Endothelial cell of umbilical vein (primary cell): ENCODE measurements at regions not wholly inside any gene's neighbourhood (a gene's known extent, or its start where the extent isn't known, plus 50 kb on each side); places are given as distances from the start of the nearest gene placed in this dataset.

Source experiments
- BruUV-seq: library from RNA; stranded (reverse); fragments of 400-500 nt; replicated peaks from 2 replicates; lab custom pipeline; 2021; lab: Mats Ljungman, UMichigan
- CTCF ChIA-PET: fragments of 300-600, 350-600 bp; sonication (Branson Sonifier 250); formaldehyde crosslinking; loops from one replicate; lab custom pipeline; 2021; ENCODE audit warnings: antibody characterized with exemption, inconsistent platforms; lab: Charles Lee
- POLR2A ChIA-PET: fragments of 300-600, 350-600 bp; sonication (Branson Sonifier 250); formaldehyde crosslinking; loops from one replicate; lab custom pipeline; 2021; ENCODE audit warnings: antibody characterized with exemption, inconsistent platforms; lab: Charles Lee
- DNase-seq: peaks from one replicate; pipeline ENCODE4 v3.0.0-alpha.2; 2011; ENCODE audit warnings: low read depth, low spot score
- FAIRE-seq: peaks from 2 replicates; lab custom pipeline; 2011; peaks lifted over from hg19 to GRCh38; lab: Jason Lieb, UNC
- H2AFZ ChIP-seq: 2 replicates; pipeline ENCODE4 v1.6.0; 2012; ENCODE audit warnings: low read depth, low read length, control low read depth, inconsistent platforms
- H3K27ac ChIP-seq: 2 replicates; pipeline ENCODE4 v1.5.1; 2011; ENCODE audit warnings: low read depth, mild to moderate bottlenecking, control low read depth, low read length, moderate library complexity; ENCODE audit not compliant: insufficient read depth
- H3K27me3 ChIP-seq, 2 experiments: 2 replicates each; pipeline versions ENCODE4 v1.6.0 to v1.6.1; 2011; ENCODE audit warnings: low read length in 2 of 2, mixed read lengths in 1 of 2; ENCODE audit not compliant: control insufficient read depth in 2 of 2, insufficient read depth in 2 of 2
- H3K36me3 ChIP-seq, 2 experiments: 2 replicates in 1 of 2; 3 replicates in 1 of 2; pipeline ENCODE4 v1.5.1; 2011; ENCODE audit warnings: low read length in 2 of 2, mild to moderate bottlenecking in 1 of 2, moderate library complexity in 1 of 2; ENCODE audit not compliant: control insufficient read depth in 2 of 2, insufficient read depth in 2 of 2; ENCODE audit errors: extremely low read depth in 1 of 2
- H3K4me1 ChIP-seq: 3 replicates; pipeline ENCODE4 v1.5.1; 2011; ENCODE audit warnings: mild to moderate bottlenecking, low read length; ENCODE audit not compliant: control insufficient read depth, insufficient read depth; ENCODE audit errors: extremely low read depth
- H3K4me2 ChIP-seq: 2 replicates; pipeline ENCODE4 v1.6.1; 2011; ENCODE audit warnings: low read length, control low read depth, mixed read lengths; ENCODE audit not compliant: insufficient read depth
- H3K4me3 ChIP-seq, 3 experiments: fragments of 200-600 bp in 1 of 3; sonication (generic), shearing (Covaris generic) in 1 of 3; replicated peaks in 1 of 3; 2 replicates each; pipeline ENCODE4 v1.5.1; 2011 to 2016; ENCODE audit warnings: control low read depth in 3 of 3, low read length in 3 of 3, mild to moderate bottlenecking in 2 of 3, inconsistent platforms in 1 of 3, low read depth in 1 of 3, moderate library complexity in 1 of 3; ENCODE audit not compliant: insufficient read depth in 1 of 3
- H3K79me2 ChIP-seq: 2 replicates; pipeline ENCODE4 v1.6.0; 2012; ENCODE audit warnings: low read length, inconsistent platforms; ENCODE audit not compliant: control insufficient read depth, insufficient read depth
- H3K9ac ChIP-seq: replicated peaks from 2 replicates; pipeline ENCODE3; 2011; ENCODE audit warnings: low read length, control low read depth; ENCODE audit not compliant: insufficient read depth; ENCODE audit errors: extremely low read depth
- H3K9me1 ChIP-seq: replicated peaks from 3 replicates; pipeline ENCODE4 v1.6.0; 2011; ENCODE audit warnings: mild to moderate bottlenecking, low read length; ENCODE audit not compliant: control insufficient read depth, insufficient read depth; ENCODE audit errors: extremely low read depth
- H3K9me3 ChIP-seq: replicated peaks from 2 replicates; pipeline ENCODE4 v1.5.1; 2012; ENCODE audit warnings: low read length, inconsistent platforms; ENCODE audit not compliant: control insufficient read depth, insufficient read depth
- H4K20me1 ChIP-seq: replicated peaks from 2 replicates; pipeline ENCODE3; 2011; ENCODE audit warnings: mild to moderate bottlenecking, low read length; ENCODE audit not compliant: control insufficient read depth, insufficient read depth; ENCODE audit errors: extremely low read depth
- CTCF ChIP-seq, 2 donors: IDR thresholded peaks; 1 replicate in 1 of 2; 2 replicates in 1 of 2; pipeline ENCODE4 v1.5.1; 2011; ENCODE audit warnings: low read length in 2 of 2, mild to moderate bottlenecking in 2 of 2, moderate library complexity in 2 of 2, control low read depth in 1 of 2, inconsistent platforms in 1 of 2, low read depth in 1 of 2; ENCODE audit not compliant: insufficient read depth in 1 of 2; ENCODE audit errors: extremely low read depth in 1 of 2
- EZH2 ChIP-seq: IDR thresholded peaks from 2 replicates; pipeline ENCODE4 v1.6.1; 2012; ENCODE audit warnings: borderline replicate concordance, low read depth, mild to moderate bottlenecking, moderate library complexity, low read length, inconsistent platforms; ENCODE audit not compliant: severe bottlenecking
- FOS ChIP-seq: IDR thresholded peaks from 2 replicates; pipeline ENCODE4 v1.6.1; 2011; ENCODE audit warnings: mild to moderate bottlenecking, low read length, moderate library complexity, borderline replicate concordance; ENCODE audit not compliant: insufficient read depth
- GATA2 ChIP-seq: IDR thresholded peaks from 2 replicates; pipeline ENCODE4 v1.7.0; 2011; ENCODE audit warnings: low read depth, mild to moderate bottlenecking, moderate library complexity, mixed read lengths, low read length; ENCODE audit not compliant: insufficient read length, insufficient read depth
- JUN ChIP-seq: IDR thresholded peaks from 2 replicates; pipeline ENCODE4 v1.6.1; 2011; ENCODE audit warnings: borderline replicate concordance, low read depth; ENCODE audit not compliant: insufficient read length, insufficient read depth
- MYC ChIP-seq: IDR thresholded peaks from one replicate; pipeline ENCODE4 v1.6.1; 2011; ENCODE audit warnings: mild to moderate bottlenecking, low read depth, low read length
- POLR2A ChIP-seq: IDR thresholded peaks from 2 replicates; pipeline ENCODE4 v1.6.1; 2012; ENCODE audit warnings: low read depth, mild to moderate bottlenecking, control low read depth, low read length
- POLR2AphosphoS5 ChIP-seq: IDR thresholded peaks from 2 replicates; pipeline ENCODE4 v1.6.1; 2012; ENCODE audit warnings: low read depth, mild to moderate bottlenecking, control low read depth, low read length, moderate library complexity; ENCODE audit not compliant: insufficient read depth
- dilution Hi-C: fragments of 300-500 bp; cut with MboI; formaldehyde crosslinking; loops from one replicate; pipeline ENCODE4 v1.15.0; 2019; ENCODE audit warnings: low sequenced_read_pairs; ENCODE audit not compliant: extremely low pct_ligation_motif_present
- intact Hi-C: fragments of 100-400 bp; cut with micrococcal nuclease; formaldehyde crosslinking; loops from one replicate; pipeline ENCODE4 v1.10.0; 2022
- TF ChIP-seq, protein P1 (sequence below): IDR thresholded peaks from 2 replicates; pipeline ENCODE4 v1.6.1; 2011; ENCODE audit not compliant: insufficient read depth, insufficient read length

DNA sequence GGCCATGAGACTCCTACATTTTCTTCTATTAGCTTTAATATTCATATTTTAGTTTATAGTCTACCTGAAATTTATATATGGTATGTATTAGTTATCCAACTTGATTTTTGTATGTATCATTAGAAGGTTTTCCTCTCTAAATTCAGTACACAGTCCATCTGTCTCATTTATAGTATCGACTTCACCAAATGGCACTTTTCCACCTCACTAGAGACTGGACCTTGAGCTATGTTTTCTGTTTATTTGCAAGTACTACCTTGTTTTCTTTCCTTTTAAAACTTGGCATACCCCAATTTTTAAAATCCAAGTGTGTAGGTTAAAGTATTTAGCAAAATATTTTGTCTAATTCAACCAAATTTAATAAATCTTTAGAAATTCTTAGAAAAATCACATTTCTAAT, 1137.5 kb downstream of the NSUN3 start:
- no peaks in the 10 kb centered on the region for H4K20me1 ChIP-seq
- H3K4me2 ChIP-seq, result no peak overlapping the region
- ChIA-PET CTCF (no interaction called here), POLR2A (no interaction called here)
- TF ChIP-seq, protein P1, sequence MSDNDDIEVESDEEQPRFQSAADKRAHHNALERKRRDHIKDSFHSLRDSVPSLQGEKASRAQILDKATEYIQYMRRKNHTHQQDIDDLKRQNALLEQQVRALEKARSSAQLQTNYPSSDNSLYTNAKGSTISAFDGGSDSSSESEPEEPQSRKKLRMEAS, result no peak
- TF ChIP-seq FOS (no peak), MYC (no peak), POLR2AphosphoS5 (no peak), JUN (no peak), POLR2A (no peak), CTCF (IDR thresholded peaks at IDR 0.05; ENCODE audit: extremely low read depth in 1 of 2, insufficient read depth in 1 of 2, low read depth in 1 of 2, low read length in 2 of 2) (no peak), GATA2 (no peak), EZH2 (no peak)
- dilution Hi-C loops (no loop called here), intact Hi-C loops (no loop called here)
- H3K27ac ChIP-seq, result no peak overlapping the region
- H3K27me3 ChIP-seq, result no peaks in the 10 kb centered on the region
- no peak for FAIRE-seq
- H2AFZ ChIP-seq, result no peak overlapping the region
- H3K9me1 ChIP-seq, result no peaks in the 10 kb centered on the region
- H3K36me3 ChIP-seq, result no peaks in the 10 kb centered on the region
- H3K4me1 ChIP-seq, result no peaks in the 10 kb centered on the region
- DNase-seq, result no peak
- no peak overlapping the region for H3K4me3 ChIP-seq
- no peaks in the 10 kb centered on the region for H3K79me2 ChIP-seq
- no peaks in the 10 kb centered on the region for H3K9me3 ChIP-seq
- no peak overlapping the region for H3K9ac ChIP-seq
- BruUV-seq, result no TSS peak
